Suppressor macrophage (primary cell): ENCODE measurements at regions not wholly inside any gene's neighbourhood (a gene's known extent, or its start where the extent isn't known, plus 50 kb on each side); places are given as distances from the start of the nearest gene placed in this dataset.
"Not testable (repeated sequence)": the region's sequence is repeated elsewhere in the genome, so short reads cannot be mapped to it uniquely, and the experiment has no call there.

Experiments used
- DNase-seq, 4 experiments: peaks; one replicate each; pipeline ENCODE4 v3.0.0-alpha.2; 2020 to 2022

DNA sequence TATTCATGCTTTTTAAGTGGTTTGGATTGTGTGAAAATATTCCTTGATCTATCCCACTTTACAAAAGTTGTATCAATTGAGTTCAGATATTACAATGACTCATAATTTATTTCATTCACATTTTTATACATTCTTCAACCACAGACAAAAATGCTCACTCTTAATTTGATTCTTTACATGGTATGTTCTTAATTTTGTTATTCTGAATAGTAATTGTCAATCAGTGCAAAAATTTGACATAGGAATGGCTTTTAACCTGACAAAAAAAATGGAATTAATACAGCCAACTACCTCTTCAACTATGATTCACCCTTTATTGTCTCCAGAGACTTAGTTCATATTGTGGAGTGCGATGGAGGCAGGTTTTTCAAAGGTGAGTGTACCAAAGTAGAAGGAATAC, 1002.4 kb upstream of the ADGRL4 start:
- no peak for DNase-seq

DNA sequence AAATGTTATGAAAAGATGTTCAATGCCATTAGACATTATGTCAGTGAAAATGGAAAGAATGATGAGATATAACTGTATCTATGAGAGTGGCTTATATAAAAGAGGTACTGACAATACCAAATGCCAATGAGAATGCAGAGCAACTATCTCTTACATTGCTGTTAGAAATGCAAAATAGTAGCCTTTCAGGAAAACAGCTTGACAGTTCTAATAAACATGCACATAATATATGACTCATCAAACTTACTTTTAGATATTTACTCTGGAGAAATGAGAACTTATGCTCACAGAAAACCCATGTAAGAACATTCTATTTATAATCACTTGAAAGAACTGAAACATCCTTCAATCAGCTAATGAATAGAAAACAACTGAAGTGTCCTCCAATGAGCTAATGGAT, 996.7 kb upstream of the ADGRL4 start:
- no peak for DNase-seq

DNA sequence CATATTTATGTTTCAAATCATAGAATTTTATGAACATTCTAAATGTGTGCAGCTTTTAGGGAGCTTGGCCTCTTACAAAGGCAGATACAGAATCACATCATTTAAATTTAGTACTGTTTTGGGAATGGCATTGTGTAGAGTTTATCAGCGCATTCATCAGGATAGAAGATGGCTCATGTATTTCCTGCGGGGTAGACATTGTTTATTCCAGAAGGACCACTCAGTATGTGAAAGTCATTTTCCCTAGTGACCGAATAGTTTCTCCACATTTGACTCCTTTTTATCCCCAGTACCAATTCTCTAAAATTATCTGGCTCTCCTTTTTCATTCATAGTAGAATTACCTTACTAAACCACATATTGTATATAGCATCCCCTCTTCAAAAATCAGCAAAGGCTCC, 981.9 kb upstream of the ADGRL4 start:
- DNase-seq = no peak

- no peak for DNase-seq
Observed at GRCh38 chr1:79982211-79982610, 975.7 kb upstream of the ADGRL4 start.

DNA sequence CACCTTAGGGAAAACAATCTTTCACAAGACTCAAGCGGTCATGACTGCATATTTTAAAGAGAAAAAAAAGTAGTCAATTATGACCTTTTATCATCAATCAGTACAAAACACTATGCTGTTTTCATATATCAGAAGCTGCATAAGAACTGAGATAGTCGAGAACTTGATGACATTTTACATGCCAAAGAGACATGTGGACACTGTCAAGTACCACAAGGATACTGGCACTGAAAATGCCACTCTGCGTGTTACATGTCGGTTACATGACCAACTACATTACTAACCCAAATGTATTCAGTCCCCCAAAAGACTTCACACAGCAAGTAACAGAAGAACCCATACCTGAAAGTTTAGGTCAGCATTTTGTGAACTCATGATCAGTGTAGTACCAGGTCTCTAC, 975.0 kb upstream of the ADGRL4 start:
- no peak for DNase-seq

DNA sequence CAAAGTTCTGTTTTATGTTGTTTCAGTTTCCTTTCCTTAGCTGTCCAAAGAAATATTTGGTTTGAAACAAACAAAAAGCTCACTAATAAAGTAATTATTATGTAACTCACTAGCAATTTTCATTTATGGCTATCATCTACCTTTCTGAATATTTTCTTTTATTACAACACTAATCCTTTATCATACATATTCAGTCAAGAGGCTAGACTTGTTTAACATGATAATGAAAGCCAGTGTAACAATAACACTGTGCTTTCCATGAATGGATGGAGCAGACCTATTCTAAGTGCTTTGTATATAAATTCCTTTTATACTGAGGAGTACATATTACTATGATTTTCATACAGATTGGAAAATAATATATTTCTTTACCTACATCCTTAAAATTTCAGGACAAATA, 972.8 kb upstream of the ADGRL4 start:
- no peak for DNase-seq

DNA sequence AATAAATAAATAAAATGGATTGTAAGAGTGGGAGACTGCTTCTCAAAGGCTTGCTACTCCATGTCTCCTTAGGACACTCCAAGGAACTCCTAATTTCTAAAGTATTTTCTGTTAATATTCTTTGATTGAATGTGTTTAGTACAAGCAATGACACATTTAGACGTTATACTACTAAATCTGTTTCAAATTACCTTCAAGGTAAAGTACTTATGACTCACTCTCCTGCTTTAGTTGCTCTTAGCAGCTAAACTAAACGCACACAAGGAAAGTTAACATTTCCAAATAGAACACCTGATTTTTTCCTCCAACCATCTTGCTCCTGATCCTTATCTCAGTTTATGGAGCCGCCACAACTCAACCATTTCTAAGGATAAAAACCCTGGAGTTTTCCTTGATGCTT, 969.8 kb upstream of the ADGRL4 start:
- DNase-seq = no peak

DNA sequence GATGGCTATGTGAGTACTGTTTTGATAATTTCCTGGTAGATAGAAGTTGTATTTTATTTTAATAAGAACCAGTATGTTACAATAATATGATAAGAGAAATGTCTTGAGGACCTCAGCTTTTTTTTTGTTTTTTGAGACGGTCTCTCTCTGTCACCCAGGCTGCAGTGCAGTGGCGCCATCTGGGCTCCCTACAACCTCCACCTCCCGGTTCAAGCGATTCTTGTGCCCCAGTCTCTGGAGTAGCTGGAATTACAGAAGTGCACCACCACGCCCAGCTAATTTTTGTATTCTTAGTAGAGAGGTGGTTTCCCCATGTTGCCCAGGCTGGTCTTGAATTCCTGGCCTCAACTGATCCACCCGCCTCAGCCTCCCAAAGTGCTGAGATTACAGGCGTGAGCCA, 968.1 kb upstream of the ADGRL4 start:
- DNase-seq = no peak

GRCh38 chr1:79969886-79970285, 963.4 kb upstream of the ADGRL4 start:
- no peak for DNase-seq

DNA sequence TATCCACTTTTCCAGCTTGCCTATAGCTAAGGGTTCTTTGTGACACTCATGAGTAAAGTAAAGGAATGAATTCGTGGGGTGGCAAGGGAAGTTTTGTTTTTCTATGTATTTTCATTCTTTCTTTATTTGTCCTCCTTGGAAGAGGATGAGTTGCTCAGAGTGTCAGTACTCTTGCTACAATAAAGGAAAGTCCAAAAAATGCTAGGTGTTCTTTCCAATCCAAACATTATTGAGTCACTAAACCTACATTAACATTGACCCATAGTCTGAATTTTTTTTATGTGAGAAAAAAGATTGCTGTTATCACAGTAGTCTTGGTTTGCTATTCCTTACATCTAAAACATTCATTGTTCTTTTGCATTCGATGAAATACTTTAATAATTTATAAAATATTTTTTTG, 959.9 kb upstream of the ADGRL4 start:
- no peak for DNase-seq

DNA sequence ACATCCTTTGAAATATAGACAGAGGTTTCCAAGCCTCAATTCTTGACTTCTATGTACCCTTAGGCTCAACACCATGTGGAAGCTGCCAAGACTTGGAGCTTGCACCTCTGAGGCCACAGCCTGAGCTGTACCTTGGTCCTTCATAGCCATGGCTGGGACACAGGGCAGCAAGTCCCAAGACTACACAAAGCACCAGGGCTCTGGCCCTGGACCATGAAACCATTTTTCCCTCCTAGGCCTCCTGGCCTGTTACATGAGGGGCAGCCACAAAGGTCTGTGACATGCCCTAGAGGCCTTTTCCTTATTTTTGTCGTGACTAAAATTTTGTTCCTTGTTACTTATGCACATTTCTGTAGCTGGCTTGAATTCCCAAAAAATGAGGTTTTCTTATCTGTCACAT, 953.1 kb upstream of the ADGRL4 start:
- DNase-seq = no peak

DNA sequence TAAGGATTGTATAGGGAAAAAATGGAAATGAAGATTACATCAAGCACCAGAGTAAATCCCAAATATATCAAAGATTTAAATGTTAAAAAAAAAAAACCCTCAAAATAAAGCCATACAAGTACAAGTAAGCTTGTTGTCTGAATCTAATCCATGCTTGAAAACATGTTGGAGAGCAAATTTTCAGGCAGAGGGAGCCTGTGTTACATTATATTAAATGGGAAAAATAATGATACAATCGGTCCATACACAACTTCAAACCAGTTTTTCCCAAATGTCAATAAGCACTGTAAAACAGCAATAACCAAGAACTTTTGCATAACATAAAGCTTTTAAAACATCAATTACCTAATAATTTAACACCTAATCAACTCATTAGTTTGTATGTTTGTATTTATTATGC, 949.4 kb upstream of the ADGRL4 start:
- DNase-seq = no peak

GRCh38 chr1:79950511-79950910, 944.0 kb upstream of the ADGRL4 start:
- DNase-seq = no peak

- DNase-seq = no peak
Observed at GRCh38 chr1:79945391-79945790, 938.9 kb upstream of the ADGRL4 start.

DNA sequence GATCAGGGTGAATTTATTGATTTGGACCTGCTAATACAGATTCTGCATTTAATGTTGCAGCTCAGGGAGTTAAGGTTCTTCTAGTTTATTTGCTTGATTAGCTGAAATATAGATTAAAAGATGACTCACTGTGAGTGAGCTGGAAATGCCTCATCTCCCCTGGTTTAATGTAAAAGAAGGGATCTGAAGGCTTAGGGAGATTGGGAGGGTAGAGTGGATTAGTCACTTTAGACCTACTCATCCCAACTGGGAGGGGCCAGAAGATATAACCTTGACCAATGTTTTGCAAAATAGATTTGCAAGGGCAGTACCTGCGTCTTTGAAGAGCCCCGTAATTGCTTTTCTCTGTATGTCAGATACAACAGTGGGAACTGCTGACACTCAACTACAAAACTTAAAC, 922.8 kb upstream of the ADGRL4 start:
- no peak for DNase-seq

DNA sequence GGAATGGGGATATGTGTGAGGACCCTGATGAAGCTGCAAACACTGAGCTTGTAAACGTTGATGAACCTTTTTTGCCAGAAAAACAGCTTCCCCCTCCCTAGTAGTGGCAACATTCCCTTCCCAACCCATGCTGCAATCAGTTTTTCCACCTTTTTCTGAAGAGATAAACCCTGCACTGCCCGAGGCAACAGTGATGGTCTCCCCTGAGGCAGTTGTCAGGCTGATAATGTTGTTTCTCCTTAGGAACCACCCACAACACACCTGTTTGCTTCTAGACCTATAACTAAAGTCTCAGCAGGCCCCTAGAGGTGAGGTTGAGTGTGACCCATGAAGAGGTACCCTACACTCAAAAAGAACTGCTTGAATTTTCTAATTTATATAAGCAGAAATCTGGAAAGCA, 922.4 kb upstream of the ADGRL4 start:
- DNase-seq = no peak

- no peak for DNase-seq
Observed at GRCh38 chr1:79920960-79921669, 914.6 kb upstream of the ADGRL4 start.

DNA sequence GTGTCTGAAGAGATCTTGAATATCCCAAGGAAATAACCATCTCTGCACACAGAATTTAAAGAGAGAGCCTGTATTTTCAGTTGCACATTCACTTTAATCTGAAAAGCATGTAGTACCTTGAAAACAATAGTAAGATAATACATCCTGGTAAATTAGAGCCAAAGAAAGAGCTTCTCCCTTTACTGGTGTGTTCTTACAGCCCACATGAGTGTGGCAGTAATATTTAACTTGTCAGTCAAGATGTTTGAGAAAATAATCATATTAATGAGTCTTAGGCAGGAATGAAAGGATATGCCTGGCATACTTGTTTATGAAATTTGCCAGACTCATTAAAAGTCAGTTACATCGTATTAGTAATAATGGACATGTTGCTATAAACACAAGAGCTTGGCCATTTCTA, 908.4 kb upstream of the ADGRL4 start:
- no peak for DNase-seq

- DNase-seq = no peak
Observed at GRCh38 chr1:79912813-79913212, 906.3 kb upstream of the ADGRL4 start.

DNA sequence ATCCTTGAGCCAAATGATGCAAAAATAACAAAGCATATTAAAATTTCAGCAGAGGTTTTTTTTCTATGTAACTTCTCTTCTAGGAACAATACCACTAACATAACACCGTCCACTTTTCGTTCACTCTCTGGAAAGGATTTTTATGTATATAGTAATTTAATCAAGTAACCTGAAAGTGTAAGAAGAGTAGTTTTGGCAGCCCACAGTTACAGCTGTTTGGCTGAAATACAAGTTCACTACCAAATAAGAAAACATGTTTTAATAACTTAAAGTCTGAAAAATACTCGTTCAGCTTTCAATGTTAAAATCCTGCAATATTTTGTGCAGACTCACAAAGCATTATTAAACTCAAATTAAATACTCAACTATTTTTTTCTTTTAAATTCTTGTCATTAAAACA, 896.8 kb upstream of the ADGRL4 start:
- DNase-seq = no peak

DNA sequence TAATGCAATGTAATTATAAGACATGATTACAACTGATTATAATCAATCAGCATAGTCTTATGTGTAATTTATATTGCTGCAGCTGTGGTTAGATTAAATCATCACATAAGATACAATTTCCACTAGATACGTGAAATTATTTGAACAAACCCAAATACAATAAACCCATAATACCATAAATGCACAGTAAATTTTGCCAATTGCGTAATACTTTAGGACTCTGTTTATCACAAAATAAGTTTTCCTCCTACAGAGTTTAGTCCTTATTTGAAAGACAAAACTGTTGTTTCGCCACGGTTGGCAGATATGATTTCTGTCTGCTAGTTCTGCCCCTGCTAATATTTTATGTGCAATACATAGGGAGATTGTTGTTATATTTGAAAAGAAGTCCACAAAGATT, 895.9 kb upstream of the ADGRL4 start:
- DNase-seq = no peak

DNA sequence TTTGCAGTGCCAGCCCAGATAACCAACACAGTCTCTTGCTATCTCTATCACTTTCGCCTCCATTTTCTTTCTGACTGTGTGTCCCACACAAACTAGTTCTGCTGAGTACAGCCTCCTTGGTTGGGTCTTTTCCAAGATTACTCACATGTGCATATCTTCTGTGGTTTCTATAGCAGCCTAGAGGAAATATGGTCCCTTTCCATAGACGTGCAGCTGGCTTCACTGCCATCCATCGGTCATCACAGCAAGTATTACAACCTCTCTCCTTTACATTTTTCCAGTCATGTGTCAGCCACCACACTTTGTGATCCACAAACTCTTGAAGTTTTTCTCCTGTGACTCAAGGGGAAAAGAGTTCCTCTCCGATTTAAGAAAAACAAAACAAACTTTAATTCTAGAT, 893.4 kb upstream of the ADGRL4 start:
- DNase-seq = no peak

DNA sequence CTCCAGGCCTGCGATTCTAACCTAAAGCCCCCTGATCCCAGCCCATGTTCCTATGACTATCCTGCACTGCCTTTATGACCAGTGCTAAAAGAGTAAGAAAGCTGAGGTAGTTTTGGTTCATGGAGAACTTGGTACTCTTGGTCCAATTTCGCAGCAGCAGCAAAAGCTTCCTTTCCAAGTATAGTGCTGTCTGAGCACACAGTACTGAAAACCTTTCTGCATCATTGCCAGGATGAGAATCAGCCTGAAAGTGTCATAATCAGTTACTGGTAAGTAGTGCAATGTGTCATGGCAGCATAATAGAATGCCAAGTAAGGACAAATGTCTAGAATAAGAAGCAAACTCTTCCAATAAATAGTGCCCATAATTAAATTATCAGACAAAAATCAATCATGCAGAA, 889.6 kb upstream of the ADGRL4 start:
- DNase-seq = no peak

DNA sequence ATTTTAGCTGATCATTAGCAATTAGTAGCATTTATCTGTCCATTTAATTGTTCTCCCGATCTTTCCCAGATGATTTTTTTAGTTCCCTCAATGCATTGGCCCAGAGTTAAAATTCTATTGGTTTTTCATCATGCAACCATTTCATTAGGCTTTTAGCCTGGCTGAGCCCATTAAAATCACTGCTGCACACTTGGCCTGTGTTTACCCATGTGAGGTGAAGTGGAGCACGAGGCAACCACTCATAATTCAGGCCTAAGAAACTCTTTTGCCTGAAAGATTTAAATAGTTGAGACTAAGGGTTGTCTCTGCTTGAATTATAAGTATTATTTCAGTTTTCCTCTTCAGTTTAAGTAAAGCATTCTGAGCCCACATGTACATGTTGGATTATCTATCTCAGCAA, 889.0 kb upstream of the ADGRL4 start:
- no peak for DNase-seq

DNA sequence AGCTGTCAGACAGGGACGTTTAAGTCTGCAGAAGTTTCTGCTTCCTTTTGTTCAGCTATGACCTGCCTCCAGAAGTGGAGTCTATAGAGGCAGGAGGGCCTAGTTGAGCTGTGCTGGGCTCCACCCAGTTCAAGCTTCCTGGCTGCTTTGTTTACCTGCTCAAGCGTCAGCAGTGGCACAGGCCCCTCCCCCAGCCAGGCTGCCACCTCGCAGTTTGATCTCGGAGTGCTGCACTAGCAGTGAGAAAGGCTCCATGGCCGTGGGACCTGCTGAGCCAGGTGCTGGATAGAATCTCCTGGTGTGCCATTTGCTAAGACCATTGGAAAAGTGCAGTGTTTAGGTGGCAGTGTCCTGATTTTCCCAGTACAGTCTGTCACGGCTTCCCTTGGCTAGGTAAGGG, 887.6 kb upstream of the ADGRL4 start:
- not testable (repeated sequence) for DNase-seq

DNA sequence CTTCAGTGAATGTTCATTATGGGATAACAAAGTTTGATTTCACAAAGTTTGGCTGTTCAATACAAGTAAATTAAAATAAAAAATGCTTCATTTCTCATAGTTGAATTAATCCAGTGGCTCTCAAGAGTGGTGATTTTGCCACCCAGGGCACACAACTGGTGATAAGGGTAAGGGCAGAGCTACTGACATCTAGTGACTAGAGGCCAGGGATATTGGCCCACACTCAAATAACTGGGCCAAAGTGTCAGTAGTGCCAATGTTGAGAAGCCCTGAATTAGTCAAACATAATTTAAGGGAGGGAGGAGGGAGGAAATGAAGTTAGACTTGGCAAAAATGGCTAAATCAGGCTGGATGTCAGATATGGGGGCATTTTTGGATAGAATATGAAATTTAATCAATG, 880.5 kb upstream of the ADGRL4 start:
- no peak for DNase-seq
